H9 (cell line): ENCODE measurements at regions not wholly inside any gene's neighbourhood (a gene's known extent, or its start where the extent isn't known, plus 50 kb on each side); places are given as distances from the start of the nearest gene placed in this dataset.

Experiments
- DNase-seq: peaks from one replicate; pipeline ENCODE4 v3.0.0-alpha.2; 2017
- H2AFZ ChIP-seq: one replicate; pipeline ENCODE4 v1.6.1; 2013; ENCODE audit warnings: mild to moderate bottlenecking, low read length, control low read depth, moderate library complexity
- H2AK5ac ChIP-seq: 2 replicates; pipeline ENCODE4 v1.6.1; 2013; ENCODE audit warnings: low read length, control low read depth, mixed read lengths; ENCODE audit not compliant: insufficient read length
- H2BK120ac ChIP-seq: one replicate; pipeline ENCODE4 v1.6.1; 2013; ENCODE audit warnings: low read depth, mild to moderate bottlenecking, low read length, control low read depth, inconsistent platforms; ENCODE audit not compliant: poor library complexity, severe bottlenecking
- H2BK12ac ChIP-seq: 2 replicates; pipeline ENCODE4 v1.6.1; 2013; ENCODE audit warnings: low read length, control low read depth, mixed read lengths, low read depth; ENCODE audit not compliant: insufficient read length
- H2BK15ac ChIP-seq: 2 replicates; pipeline ENCODE4 v1.6.1; 2013; ENCODE audit warnings: low read depth, low read length, control low read depth
- H2BK20ac ChIP-seq: one replicate; pipeline ENCODE4 v1.6.1; 2013; ENCODE audit warnings: low read depth, mild to moderate bottlenecking, low read length, control low read depth, inconsistent platforms; ENCODE audit not compliant: poor library complexity, severe bottlenecking
- H2BK5ac ChIP-seq: 2 replicates; pipeline ENCODE4 v1.6.1; 2013; ENCODE audit warnings: low read length, control low read depth, mixed read lengths; ENCODE audit not compliant: insufficient read length
- H3K14ac ChIP-seq: 2 replicates; pipeline ENCODE4 v1.6.1; 2013; ENCODE audit warnings: low read length, control low read depth; ENCODE audit not compliant: insufficient read depth
- H3K18ac ChIP-seq: 2 replicates; pipeline ENCODE4 v1.6.1; 2013; ENCODE audit warnings: low read depth, mild to moderate bottlenecking, mixed read lengths, low read length, control low read depth; ENCODE audit not compliant: insufficient read length
- H3K23ac ChIP-seq: 2 replicates; pipeline ENCODE4 v1.6.1; 2013; ENCODE audit warnings: low read length, control low read depth, mixed read lengths, low read depth; ENCODE audit not compliant: insufficient read length
- H3K23me2 ChIP-seq: 2 replicates; pipeline ENCODE4 v1.6.1; 2013; ENCODE audit warnings: low read depth, mild to moderate bottlenecking, mixed read lengths, low read length, control low read depth; ENCODE audit not compliant: insufficient read length, poor library complexity, severe bottlenecking
- H3K27ac ChIP-seq: 2 replicates; pipeline ENCODE4 v1.5.1; 2013; ENCODE audit warnings: low read length, control low read depth, mixed read lengths, low read depth; ENCODE audit not compliant: insufficient read length
- H3K27me3 ChIP-seq: 2 replicates; pipeline ENCODE4 v1.6.1; 2013; ENCODE audit warnings: low read length, control low read depth, inconsistent platforms; ENCODE audit not compliant: insufficient read depth
- H3K4ac ChIP-seq: 2 replicates; pipeline ENCODE4 v1.6.1; 2013; ENCODE audit warnings: low read depth, mild to moderate bottlenecking, control low read depth, inconsistent platforms, low read length, moderate library complexity
- H3K4me1 ChIP-seq: 2 replicates; pipeline ENCODE4 v1.6.1; 2013; ENCODE audit warnings: low read length, control low read depth, inconsistent platforms; ENCODE audit not compliant: insufficient read depth
- H3K4me2 ChIP-seq: 2 replicates; pipeline ENCODE4 v1.6.1; 2013; ENCODE audit warnings: low read length, control low read depth, mixed read lengths; ENCODE audit not compliant: insufficient read length, insufficient read depth
- H3K56ac ChIP-seq: 2 replicates; pipeline ENCODE4 v1.6.1; 2013; ENCODE audit warnings: low read depth, mild to moderate bottlenecking, mixed read lengths, low read length, control low read depth; ENCODE audit not compliant: insufficient read length
- H3K79me1 ChIP-seq: 2 replicates; pipeline ENCODE4 v1.6.1; 2013; ENCODE audit warnings: low read depth, mild to moderate bottlenecking, moderate library complexity, low read length, control low read depth, inconsistent platforms; ENCODE audit not compliant: insufficient read depth, poor library complexity, severe bottlenecking
- H3K79me2 ChIP-seq: 2 replicates; pipeline ENCODE4 v1.6.1; 2013; ENCODE audit warnings: low read length, control low read depth, inconsistent platforms; ENCODE audit not compliant: insufficient read depth
- H3K9ac ChIP-seq: 2 replicates; pipeline ENCODE4 v1.6.1; 2013; ENCODE audit warnings: low read length, control low read depth, mixed read lengths; ENCODE audit not compliant: insufficient read length; ENCODE audit errors: extremely low read depth
- H3K9me3 ChIP-seq: one replicate; pipeline ENCODE4 v1.6.1; 2013; ENCODE audit warnings: low read depth, low read length, inconsistent platforms; ENCODE audit not compliant: control insufficient read depth
- H3T11ph ChIP-seq: one replicate; pipeline ENCODE4 v1.6.1; 2013; ENCODE audit warnings: mild to moderate bottlenecking, low read length, control low read depth, inconsistent platforms
- H4K20me1 ChIP-seq: one replicate; pipeline ENCODE4 v1.6.1; 2013; ENCODE audit not compliant: control insufficient read depth, insufficient read length, insufficient read depth
- H4K5ac ChIP-seq: 2 replicates; pipeline ENCODE4 v1.6.1; 2013; ENCODE audit warnings: low read depth, mild to moderate bottlenecking, mixed read lengths, low read length, control low read depth; ENCODE audit not compliant: insufficient read length
- H4K8ac ChIP-seq: replicated peaks from 2 replicates; pipeline ENCODE4 v1.6.1; 2013; ENCODE audit warnings: low read length, control low read depth, mixed read lengths, low read depth; ENCODE audit not compliant: insufficient read length
- H4K91ac ChIP-seq: 2 replicates; pipeline ENCODE4 v1.6.1; 2013; ENCODE audit warnings: low read depth, mild to moderate bottlenecking, moderate library complexity, mixed read lengths, low read length, control low read depth; ENCODE audit not compliant: insufficient read length
- H3K27ac Mint-ChIP-seq, 3 experiments: 2 replicates in 2 of 3; 3 replicates in 1 of 3; pipeline ENCODE4 v1.8.0; 2020 to 2021; ENCODE audit warnings: mixed read lengths in 3 of 3, mild to moderate bottlenecking in 1 of 3, moderate library complexity in 1 of 3
- H3K27me3 Mint-ChIP-seq: 2 replicates; pipeline ENCODE4 v1.8.0; 2021; ENCODE audit warnings: low read depth, mild to moderate bottlenecking, moderate library complexity, mixed read lengths
- H3K36me3 Mint-ChIP-seq, 3 experiments: 2 replicates in 2 of 3; 3 replicates in 1 of 3; pipeline ENCODE4 v1.8.0; 2020 to 2021; ENCODE audit warnings: low read depth in 3 of 3, mixed read lengths in 3 of 3; ENCODE audit not compliant: insufficient read depth in 1 of 3
- H3K4me1 Mint-ChIP-seq, 2 experiments: 2 replicates each; pipeline ENCODE4 v1.8.0; 2020; ENCODE audit warnings: mixed read lengths in 2 of 2
- H3K4me3 Mint-ChIP-seq, 2 experiments: 2 replicates in 1 of 2; 3 replicates in 1 of 2; pipeline ENCODE4 v1.8.0; 2020 to 2021; ENCODE audit warnings: mild to moderate bottlenecking in 2 of 2, mixed read lengths in 2 of 2, moderate library complexity in 1 of 2
- H3K9me3 Mint-ChIP-seq, 2 experiments: 2 replicates in 1 of 2; 3 replicates in 1 of 2; pipeline ENCODE4 v1.8.0; 2020; ENCODE audit warnings: mild to moderate bottlenecking in 2 of 2, mixed read lengths in 2 of 2, moderate library complexity in 1 of 2
- CTCF ChIP-seq: fragments of 200-600 bp; sonication (generic); conservative IDR thresholded peaks from 3 replicates; pipeline ENCODE4 v1.8.0; 2021; ENCODE audit warnings: antibody characterized with exemption, mild to moderate bottlenecking
- WGBS: extraction: QIAGEN DNeasy Blood & Tissue Kit; methylation state at CpG from one replicate; pipeline ENCODE4 v1.1.7; 2013; ENCODE audit warnings: missing lambda C conversion rate, low lambda C conversion rate, mixed read lengths; ENCODE audit not compliant: insufficient read length; ENCODE audit errors: extremely low coverage; 5-methylcytosine and 5-hydroxymethylcytosine counted together

- H2BK20ac ChIP-seq = no peak overlapping the region
- H4K5ac ChIP-seq = no peak overlapping the region
- H4K20me1 ChIP-seq = no peaks in the 10 kb centered on the region
- no peak overlapping the region for H2AFZ ChIP-seq
- H3K4ac ChIP-seq = no peak overlapping the region
- no peak overlapping the region for H3K4me2 ChIP-seq
- H3T11ph ChIP-seq = no peak overlapping the region
- peaks cover 3% of the 10 kb centered on the region for H3K4me1 ChIP-seq
- no peaks in the 10 kb centered on the region for H3K79me1 ChIP-seq
- no peaks in the 10 kb centered on the region for H3K23me2 ChIP-seq
- Mint-ChIP-seq H3K4me3 (no peak overlapping the region), H3K4me1 (no peaks in the 10 kb centered on the region), H3K9me3 (no peaks in the 10 kb centered on the region), H3K36me3 (no peaks in the 10 kb centered on the region), H3K27ac (no peak overlapping the region), H3K27me3 (no peaks in the 10 kb centered on the region)
- H3K27me3 ChIP-seq = no peaks in the 10 kb centered on the region
- no peak overlapping the region for H2BK5ac ChIP-seq
- no peak overlapping the region for H4K91ac ChIP-seq
- H3K56ac ChIP-seq = no peak overlapping the region
- no peaks in the 10 kb centered on the region for H3K9me3 ChIP-seq
- no peak for DNase-seq
- H3K27ac ChIP-seq = no peak overlapping the region
- no peaks in the 10 kb centered on the region for H3K79me2 ChIP-seq
- H3K9ac ChIP-seq = no peak overlapping the region
- WGBS = no CpG with 5 or more reads among the region's 2 CpGs
- no peak overlapping the region for H3K23ac ChIP-seq
- no peak overlapping the region for H3K18ac ChIP-seq
- no peak overlapping the region for H3K14ac ChIP-seq
- H2BK12ac ChIP-seq = no peak overlapping the region
- no peak overlapping the region for H4K8ac ChIP-seq
- no peak overlapping the region for H2BK15ac ChIP-seq
- no peak for TF ChIP-seq CTCF
- H2AK5ac ChIP-seq = no peak overlapping the region
- no peak overlapping the region for H2BK120ac ChIP-seq
Observed at GRCh38 chr15:91592567-91592966, 260.9 kb upstream of the SLCO3A1 start.
